ENCODE measurements at regions not wholly inside any gene's neighbourhood (a gene's known extent, or its start where the extent isn't known, plus 50 kb on each side); places are given as distances from the start of the nearest gene placed in this dataset.

DNA sequence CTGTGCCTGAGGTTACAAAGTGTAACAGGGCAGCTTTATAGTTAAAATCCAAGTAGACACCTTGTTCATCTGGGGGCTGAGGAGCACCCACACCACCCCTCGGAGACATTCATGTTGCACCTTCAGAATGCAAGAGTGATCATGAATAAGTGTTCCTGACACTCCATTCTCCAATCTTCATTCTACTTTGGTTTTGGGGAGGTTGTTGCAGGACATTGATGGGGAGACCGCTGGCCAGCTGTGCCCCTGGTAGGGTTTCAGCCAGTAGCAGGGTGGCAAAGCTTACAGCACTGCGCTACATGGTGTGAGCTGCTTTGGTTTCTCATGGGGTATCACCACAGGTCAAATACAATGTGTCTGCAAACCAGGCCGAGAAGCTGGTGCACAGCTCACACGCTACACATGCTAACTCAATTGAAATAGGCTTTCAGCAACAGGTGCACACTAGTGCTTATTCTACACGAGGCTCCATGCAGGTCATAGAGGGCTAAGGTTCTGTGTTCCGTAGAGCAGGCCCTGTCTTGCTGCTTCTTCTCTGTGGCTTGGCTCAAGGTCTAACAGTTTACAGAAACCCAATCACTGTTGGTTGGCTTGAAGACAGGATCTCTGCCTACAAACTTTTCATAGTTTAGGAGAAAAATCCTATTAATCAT lies 317.4 kb upstream of the ZNF32 start:
- TF ChIP-seq, protein P1, sequence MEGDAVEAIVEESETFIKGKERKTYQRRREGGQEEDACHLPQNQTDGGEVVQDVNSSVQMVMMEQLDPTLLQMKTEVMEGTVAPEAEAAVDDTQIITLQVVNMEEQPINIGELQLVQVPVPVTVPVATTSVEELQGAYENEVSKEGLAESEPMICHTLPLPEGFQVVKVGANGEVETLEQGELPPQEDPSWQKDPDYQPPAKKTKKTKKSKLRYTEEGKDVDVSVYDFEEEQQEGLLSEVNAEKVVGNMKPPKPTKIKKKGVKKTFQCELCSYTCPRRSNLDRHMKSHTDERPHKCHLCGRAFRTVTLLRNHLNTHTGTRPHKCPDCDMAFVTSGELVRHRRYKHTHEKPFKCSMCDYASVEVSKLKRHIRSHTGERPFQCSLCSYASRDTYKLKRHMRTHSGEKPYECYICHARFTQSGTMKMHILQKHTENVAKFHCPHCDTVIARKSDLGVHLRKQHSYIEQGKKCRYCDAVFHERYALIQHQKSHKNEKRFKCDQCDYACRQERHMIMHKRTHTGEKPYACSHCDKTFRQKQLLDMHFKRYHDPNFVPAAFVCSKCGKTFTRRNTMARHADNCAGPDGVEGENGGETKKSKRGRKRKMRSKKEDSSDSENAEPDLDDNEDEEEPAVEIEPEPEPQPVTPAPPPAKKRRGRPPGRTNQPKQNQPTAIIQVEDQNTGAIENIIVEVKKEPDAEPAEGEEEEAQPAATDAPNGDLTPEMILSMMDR (conservative IDR thresholded peaks at IDR 0.05; ENCODE audit: low read length), result no peak
- TF ChIP-seq EZH2phosphoT487 (IDR thresholded peaks at IDR 0.05; ENCODE audit: borderline replicate concordance), result no peak
